ENCODE measurements at regions not wholly inside any gene's neighbourhood (a gene's known extent, or its start where the extent isn't known, plus 50 kb on each side); places are given as distances from the start of the nearest gene placed in this dataset. TPM values are rescaled to one million over a fixed set of nuclear protein-coding genes. Genes with fewer than 3 reads are reported as not detected.
"Not testable (repeated sequence)": the region's sequence is repeated elsewhere in the genome, so short reads cannot be mapped to it uniquely, and the experiment has no call there.

DNA sequence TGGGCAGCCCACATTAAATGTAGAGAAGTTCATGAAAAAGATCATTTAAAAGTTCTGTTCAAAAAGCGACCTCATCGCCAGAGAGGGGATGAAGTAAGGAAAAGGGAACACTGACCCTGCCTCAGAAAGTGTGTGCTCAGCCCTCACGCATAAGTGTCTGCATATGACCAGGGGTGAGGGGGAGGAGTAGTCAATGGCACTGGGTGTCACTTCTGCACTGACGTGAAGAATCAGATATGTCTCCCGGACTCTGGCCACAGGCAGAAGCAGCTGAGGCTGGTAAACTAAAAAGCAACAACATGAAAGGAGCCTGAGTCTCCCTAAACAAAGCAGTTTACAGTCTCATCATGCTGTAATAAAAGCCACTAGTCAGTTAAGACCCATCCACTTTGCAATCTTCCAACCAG is 168.5 kb downstream of the AVL9 start:
- ATAC-seq = peak; percentile 52
- intact Hi-C loops (cut with DNase I); DNase-seq (ENCODE audit: missing footprints): not testable (repeated sequence)

DNA sequence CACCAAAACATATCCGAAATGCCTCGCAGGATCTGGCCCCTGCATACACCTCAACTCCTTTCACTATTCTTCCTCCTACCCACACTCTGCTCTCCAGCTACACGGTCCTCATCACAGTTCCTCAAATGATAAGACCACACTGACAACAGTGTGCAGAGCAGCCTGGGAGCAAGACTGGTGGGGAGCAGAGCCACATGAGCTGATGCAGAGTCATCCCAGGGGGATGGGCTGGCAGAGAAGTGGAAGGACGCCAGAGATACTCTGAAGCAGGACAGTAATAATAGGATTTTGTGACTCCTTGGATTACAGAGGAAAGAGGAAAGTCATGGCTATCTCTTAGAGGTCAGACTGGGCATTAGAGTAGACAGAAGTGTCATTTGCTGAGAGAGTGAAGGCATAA is 167.2 kb downstream of the AVL9 start:
- DNase-seq (ENCODE audit: missing footprints); ATAC-seq; intact Hi-C loops (cut with DNase I): not testable (repeated sequence)

DNA sequence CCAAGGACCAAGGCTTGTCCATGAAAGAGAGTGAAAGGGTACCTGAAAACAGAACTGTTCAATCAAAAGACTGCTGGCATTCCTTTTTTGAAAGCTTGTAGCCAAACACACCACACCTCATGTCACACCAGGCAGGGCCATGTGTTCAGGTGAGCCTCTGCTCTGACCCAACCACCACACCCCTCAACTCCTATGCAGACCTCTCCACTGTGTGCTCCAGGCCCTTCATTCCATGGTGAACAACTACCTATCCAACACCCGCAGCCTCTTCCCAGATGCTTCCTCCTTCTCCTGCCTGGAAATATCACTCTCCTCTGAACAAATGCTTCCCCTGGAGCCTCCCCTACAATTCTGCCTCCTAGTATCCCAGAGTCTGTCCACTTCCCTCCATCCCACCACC is 166.6 kb downstream of the AVL9 start:
- intact Hi-C loops (cut with DNase I) = no loop called here
- DNase-seq (ENCODE audit: missing footprints) (no peak), ATAC-seq (no peak)

DNA sequence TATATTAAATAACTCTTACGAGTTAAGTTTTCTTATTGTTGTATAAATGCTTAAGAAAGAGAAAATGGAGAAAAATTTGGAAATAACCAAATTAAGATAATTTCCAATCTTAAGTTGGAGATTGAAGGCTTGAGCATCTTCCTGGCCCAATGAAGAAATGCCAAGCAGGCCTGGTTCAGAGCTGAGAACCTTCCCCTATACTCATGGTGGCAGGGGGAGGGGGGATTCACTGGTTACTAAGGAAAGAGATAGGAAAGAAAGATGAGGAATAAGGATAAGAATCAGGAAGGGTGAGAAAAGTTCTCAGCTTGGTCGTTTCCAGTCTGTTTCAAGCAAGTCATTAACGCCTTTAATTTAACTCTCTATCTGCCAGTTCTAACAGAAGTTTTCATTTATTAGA is 166.2 kb downstream of the AVL9 start:
- intact Hi-C loops (cut with DNase I) = no loop called here
- DNase-seq (ENCODE audit: missing footprints) = no peak
- ATAC-seq = no peak

DNA sequence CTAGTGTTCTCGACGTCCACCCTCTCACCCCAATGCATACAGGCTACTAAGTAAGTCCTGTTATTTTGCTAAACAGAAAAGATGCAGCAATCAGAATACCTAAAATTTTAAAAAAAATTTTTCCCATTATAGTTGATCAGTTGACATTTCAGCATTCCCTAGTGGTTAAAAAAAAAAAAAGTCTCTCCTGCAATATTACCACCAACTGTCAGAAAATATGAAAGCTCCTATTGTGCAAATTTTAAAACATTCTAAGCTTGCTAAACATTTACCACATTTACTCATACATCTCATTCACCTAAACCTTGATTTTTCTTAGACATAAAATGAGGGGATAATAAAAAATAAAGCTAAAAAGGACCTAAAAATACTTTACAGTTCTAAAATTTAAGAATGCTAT is 165.6 kb downstream of the AVL9 start:
- intact Hi-C loops (cut with DNase I) = no loop called here
- ATAC-seq (no peak), DNase-seq (ENCODE audit: missing footprints) (no peak)

DNA sequence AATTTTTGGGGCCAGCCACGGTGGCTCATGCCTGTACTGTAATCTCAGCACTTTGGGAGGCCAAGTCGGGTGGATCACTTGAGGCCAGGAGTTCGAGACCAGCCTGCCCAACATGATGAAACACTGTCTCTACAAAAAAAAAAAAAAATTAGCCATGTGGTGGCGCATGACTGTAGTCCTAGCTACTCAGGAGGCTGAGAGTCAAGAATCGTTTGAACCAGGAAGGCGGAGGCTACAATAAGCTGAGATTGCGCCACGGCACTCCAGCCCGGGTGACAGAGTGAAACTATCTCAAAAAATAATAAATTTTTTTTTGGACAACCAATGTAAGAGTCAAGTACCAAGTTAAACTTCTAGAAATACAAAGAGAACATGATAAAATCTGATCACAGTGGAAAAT is 164.6 kb downstream of the AVL9 start:
- peak; percentile 74 for DNase-seq (ENCODE audit: missing footprints)
- ATAC-seq = no peak
- intact Hi-C loops (cut with DNase I) = no loop called here

DNA sequence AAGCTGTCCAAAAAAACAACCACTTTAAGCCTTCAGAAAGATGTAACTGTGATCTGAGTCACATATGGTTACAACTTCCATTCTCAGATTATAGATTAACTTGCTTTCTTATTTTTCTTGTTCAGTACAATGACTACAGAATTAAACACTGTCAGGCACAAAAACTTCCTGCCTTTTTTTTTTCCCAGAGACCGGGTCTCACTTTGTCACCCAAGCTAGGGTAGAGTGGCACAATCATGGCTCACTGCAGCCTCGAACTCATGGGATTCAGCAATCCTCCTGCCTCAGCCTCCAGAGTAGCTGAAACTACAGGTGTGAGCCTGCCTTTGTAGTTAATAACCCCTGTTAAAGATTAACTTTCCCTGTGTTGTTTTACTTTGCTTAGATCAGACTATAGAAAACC is 163.2 kb downstream of the AVL9 start:
- intact Hi-C loops (cut with DNase I) = no loop called here
- no peak for ATAC-seq
- no peak for DNase-seq (ENCODE audit: missing footprints)

DNA sequence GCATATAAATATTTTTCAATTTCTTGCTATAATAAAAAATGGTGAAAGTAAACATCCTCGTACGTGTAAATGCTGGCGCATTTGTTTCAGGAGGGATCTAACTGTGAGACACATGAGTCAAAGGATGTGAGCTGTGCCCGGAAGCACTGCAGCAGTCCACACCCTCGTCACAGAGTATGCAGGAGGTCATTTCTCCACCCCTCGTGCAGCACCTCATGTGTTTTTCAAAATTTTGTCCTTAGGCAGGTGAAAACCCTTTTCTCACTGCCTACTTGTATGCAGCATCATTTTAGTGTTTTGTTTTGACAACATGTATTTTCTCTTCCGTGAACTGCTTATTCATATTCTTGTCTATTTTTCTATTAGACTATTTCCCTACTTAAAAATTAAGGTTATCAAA is 162.7 kb downstream of the AVL9 start:
- DNase-seq (ENCODE audit: missing footprints) = no peak
- no peak for ATAC-seq
- intact Hi-C loops (cut with DNase I) = no loop called here

DNA sequence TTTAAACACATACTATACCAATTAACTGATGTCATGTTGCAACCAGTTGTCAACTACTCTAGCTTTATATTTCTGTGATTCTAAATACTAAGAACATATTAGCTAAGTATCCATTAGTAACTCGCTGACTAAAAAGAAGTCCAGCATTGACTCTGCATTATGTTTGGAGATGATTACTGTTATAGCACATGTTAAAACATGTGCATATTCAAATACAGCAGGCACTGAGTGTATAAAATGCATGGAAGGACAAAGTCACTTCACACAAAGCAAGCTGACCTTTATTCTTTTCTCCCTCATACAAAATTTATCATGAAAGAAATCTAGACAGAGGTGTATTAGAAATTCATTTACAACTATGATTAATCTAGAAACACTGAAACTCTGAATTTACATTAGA is 159.3 kb downstream of the AVL9 start:
- DNase-seq (ENCODE audit: missing footprints); ATAC-seq; intact Hi-C loops (cut with DNase I): not testable (repeated sequence)

DNA sequence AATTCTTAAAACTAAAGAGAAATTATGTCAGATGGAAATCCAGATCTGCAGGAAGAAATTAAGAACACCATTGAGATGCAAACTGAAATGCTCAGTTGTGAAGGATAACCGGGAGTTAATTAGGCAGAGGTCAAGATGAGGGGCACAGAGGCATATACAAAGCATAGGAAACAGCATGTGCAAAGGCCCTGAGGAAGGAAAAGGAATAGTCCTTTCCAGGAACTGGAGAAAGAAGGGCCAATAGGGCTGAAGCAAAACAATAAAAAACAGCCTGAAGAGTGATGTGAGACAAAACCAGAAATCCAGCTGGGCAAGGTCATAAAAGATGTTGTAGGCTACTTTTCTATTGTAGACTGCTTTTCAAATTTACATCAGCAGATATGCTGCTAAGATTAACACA is 155.1 kb downstream of the AVL9 start:
- ATAC-seq; intact Hi-C loops (cut with DNase I); DNase-seq (ENCODE audit: missing footprints): not testable (repeated sequence)

DNA sequence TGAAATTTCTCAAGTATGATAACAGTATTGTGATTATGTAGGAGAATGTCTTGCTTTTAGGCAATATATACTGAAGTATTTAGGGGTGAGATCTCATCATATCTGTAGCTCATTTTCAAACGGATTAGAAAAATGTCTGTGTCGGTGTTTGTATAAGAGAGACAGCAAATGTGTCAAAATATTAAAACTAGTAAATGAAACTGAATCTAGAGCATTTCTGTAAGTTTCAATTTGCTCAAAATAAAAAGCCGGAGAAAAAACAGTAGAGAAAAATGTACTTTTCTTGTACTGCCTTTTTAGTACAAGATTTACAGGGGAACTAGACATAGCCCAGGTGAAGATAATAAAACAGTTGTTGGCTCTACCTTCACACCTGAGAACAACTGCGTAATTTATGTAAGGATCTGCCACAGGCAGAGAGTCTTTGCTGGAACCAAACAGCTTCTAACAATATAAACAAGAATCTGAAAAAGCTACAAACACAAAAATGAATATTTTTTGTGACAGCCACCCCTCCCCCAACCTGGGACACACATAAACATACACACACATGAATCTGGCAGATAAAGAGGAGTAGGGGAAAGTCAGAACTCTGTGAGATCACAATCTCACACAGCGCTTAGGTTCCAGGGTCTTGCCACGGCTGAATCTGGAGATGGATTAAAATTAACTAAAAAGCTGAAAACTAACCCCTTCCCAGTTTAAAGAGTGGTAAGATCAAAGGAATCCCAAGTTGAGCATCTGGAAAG is 153.3 kb downstream of the AVL9 start:
- DNase-seq (ENCODE audit: missing footprints) = no peak
- ATAC-seq = no peak
- intact Hi-C loops (cut with DNase I) = no loop called here

DNA sequence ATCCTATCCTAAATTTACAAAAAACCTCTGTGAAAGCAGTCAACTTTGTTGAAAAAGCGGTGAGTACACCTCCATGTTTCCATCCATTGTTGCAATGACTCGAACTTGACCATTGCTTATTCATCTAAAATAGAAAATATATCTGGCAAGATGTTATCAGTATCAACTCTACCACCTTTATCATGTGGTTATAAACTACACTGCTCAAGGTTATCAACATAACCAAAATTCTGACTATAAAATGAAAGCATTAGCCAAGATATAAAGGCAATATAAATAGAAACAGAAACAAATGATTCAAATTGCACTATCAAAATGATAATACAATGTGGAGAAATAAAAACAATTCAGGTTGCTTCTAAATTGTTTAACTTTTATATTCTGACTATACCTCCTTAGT is 150.0 kb downstream of the AVL9 start:
- DNase-seq (ENCODE audit: missing footprints); ATAC-seq; intact Hi-C loops (cut with DNase I): not testable (repeated sequence)

DNA sequence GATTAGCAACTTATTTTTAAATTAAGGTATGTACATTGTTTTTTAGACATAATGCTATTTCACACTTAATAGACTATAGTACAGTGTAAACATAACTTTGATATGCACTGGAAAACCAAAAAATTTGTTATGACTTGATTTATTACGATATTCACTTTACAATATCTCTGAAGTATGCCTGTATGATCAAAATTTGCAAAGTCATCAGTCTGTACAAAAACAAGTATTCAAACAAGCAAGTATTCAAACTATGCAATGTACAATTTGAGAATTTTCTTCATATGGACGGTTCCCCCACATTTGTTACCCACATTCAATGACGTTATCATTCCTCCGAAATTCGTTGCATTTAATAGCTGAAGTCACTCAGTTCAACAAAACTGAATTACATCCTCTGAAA is 147.9 kb downstream of the AVL9 start:
- intact Hi-C loops (cut with DNase I) = no loop called here
- no peak for DNase-seq (ENCODE audit: missing footprints)
- ATAC-seq = no peak

DNA sequence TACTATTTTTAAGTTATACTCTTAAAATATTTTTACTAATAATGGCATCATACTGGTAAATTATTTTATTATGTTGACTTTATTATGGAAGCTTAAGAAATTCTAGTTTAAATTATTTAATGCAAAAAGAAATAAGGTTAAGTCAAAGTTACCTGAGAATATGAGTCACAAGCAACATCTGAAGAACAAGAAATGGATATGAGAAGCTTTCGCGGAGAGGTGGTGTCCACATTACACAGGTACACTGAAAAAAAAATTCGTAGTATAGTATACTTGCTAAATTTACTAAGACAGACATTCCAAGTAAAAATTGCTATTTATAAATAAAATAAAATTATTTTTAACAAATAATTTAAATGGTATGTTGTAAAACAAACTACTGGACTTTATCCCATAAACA is 143.8 kb downstream of the AVL9 start:
- intact Hi-C loops (cut with DNase I) = no loop called here
- ATAC-seq = no peak

DNA sequence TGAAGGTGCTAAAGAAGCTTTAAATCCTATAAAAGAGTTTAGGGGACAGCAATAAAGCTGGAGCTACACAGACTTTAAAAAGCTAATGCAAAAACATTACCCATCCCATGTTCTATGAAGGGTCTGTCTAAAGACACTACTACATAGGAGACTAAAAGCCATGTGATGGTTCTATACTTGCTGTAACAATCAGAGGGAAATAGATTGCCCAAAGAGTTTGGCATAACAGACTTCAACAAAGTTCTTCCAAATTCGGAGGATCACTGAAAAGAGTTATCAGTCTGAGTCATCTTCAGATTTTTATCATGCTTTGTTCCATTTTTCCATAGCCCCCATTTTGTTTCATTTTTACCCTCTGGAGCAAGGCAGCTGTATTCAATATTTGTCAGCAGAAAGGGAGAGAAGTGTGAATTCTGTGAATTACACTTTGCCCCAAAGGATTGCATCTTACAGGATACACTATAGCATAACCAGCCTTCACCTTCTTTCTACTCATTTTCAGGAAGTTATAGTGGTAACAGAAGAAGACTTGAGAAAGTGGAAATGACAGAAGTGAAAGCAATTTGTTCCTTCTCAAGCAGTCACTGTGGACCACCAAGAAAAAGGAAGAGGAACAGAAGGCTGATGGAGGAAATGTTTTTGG is 143.3 kb downstream of the AVL9 start:
- ATAC-seq; intact Hi-C loops (cut with DNase I); DNase-seq (ENCODE audit: missing footprints): not testable (repeated sequence)

More for the DNA sequence above, 143.8 kb downstream of the AVL9 start:
- no peak for DNase-seq (ENCODE audit: missing footprints)

Small RNAs in the stretch of these regions (microRNA-seq; reads per million reads assigned to microRNA genes)
- not detected for gene MIR550A2
- gene MIR550B2 = not detected
